Right lobe of liver (tissue), 6 donors: ENCODE measurements at regions not wholly inside any gene's neighbourhood (a gene's known extent, or its start where the extent isn't known, plus 50 kb on each side); places are given as distances from the start of the nearest gene placed in this dataset.

ENCODE experiments used
- ATAC-seq, 4 donors: fragments of 200-7000 bp; cut with Tn5 transposase; one replicate each; pipeline ENCODE4 v1.9.1; 2020; ENCODE audit warnings: mild to moderate bottlenecking in 4 of 4, moderate library complexity in 4 of 4
- DNase-seq, 3 donors: peaks; one replicate each; pipeline ENCODE4 v3.0.0-alpha.2; 2020
- H3K27ac ChIP-seq, 3 donors: fragments of 200-600 bp; one replicate each; pipeline ENCODE4 v1.8.0; 2022
- H3K27me3 ChIP-seq, 2 donors: fragments of 200-600 bp; one replicate each; pipeline ENCODE4 v1.8.0; 2022
- H3K36me3 ChIP-seq, 4 donors: fragments of 200-600 bp; sonication (generic) in 1 of 4; one replicate each; pipeline versions ENCODE4 v1.5.1 to v1.8.0; 2017 to 2022; ENCODE audit warnings: control low read depth in 1 of 4
- H3K4me1 ChIP-seq, 4 donors: fragments of 200-600 bp; sonication (generic) in 1 of 4; one replicate each; pipeline versions ENCODE4 v1.5.1 to v1.8.0; 2017 to 2022; ENCODE audit warnings: control low read depth in 1 of 4
- H3K4me3 ChIP-seq, 3 donors: fragments of 200-600 bp; one replicate each; pipeline ENCODE4 v1.8.0; 2022
- H3K9me3 ChIP-seq, 4 donors: fragments of 200-600 bp; sonication (generic) in 1 of 4; one replicate each; pipeline versions ENCODE4 v1.5.1 to v1.8.0; 2017 to 2022; ENCODE audit warnings: control low read depth in 1 of 4
- CTCF ChIP-seq, 4 donors: fragments of 200-600 bp in 3 of 4; fragments of 450-650 bp in 1 of 4; IDR thresholded peaks; one replicate each; pipeline versions ENCODE4 v1.5.1 to v1.8.0; 2016 to 2022; ENCODE audit warnings: antibody characterized with exemption in 4 of 4, mild to moderate bottlenecking in 2 of 4
- POLR2A ChIP-seq: fragments of 450-650 bp; IDR thresholded peaks from one replicate; pipeline ENCODE4 v1.6.1; 2017; ENCODE audit warnings: antibody characterized with exemption, mild to moderate bottlenecking
- WGBS: methylation state at CpG from one replicate; pipeline ENCODE4 v1.1.6; 2018; ENCODE audit warnings: low coverage, low lambda C conversion rate; ENCODE audit not compliant: insufficient coverage; ENCODE audit errors: missing lambda C conversion rate; 5-methylcytosine and 5-hydroxymethylcytosine counted together
- intact Hi-C, 2 donors: fragments of 100-400 bp; cut with DNase I; formaldehyde crosslinking; loops; one replicate each; pipeline versions ENCODE4 v1.11.2 to v1.14.1; 2022
- donor health status: DM: no; HTN: yes; CAD: no.
- donor health status: DM: no; HTN: no; CAD: no.
- donor health status: DM: no; HTN: no; CAD: no.
- donor health status: DM: no; HTN: yes; CAD: no.
- donor health status: DM: no; HTN: yes; CAD: no.

- 27% methylated on average over 3 of the region's 3 CpGs for WGBS
- Histone ChIP-seq H3K4me3 (no peak overlapping the region), H3K27ac (no peak overlapping the region), H3K36me3 (no peaks in the 10 kb centered on the region), H3K4me1 (no peaks in the 10 kb centered on the region), H3K27me3 (no peaks in the 10 kb centered on the region), H3K9me3 (no peaks in the 10 kb centered on the region)
- intact Hi-C loops: no loop called here
- no peak for ATAC-seq
- TF ChIP-seq POLR2A (no peak), CTCF (IDR thresholded peaks at IDR 0.05) (no peak)
- DNase-seq: no peak
Observed at GRCh38 chr9:82170866-82171265, 182.3 kb downstream of the SPATA31D1 start.

GRCh38 chr9:82171271-82171670 is 182.7 kb downstream of the SPATA31D1 start:
- ATAC-seq (no peak), DNase-seq (no peak)
- intact Hi-C loops: no loop called here
- H3K4me3 ChIP-seq: no peak overlapping the region
- no peak overlapping the region for H3K27ac ChIP-seq
- TF ChIP-seq POLR2A: no peak
- TF ChIP-seq CTCF (IDR thresholded peaks at IDR 0.05): no peak
- no peaks in the 10 kb centered on the region for H3K4me1 ChIP-seq
- 71% methylated on average over 3 of the region's 3 CpGs for WGBS
- H3K27me3 ChIP-seq: no peaks in the 10 kb centered on the region
- no peaks in the 10 kb centered on the region for H3K9me3 ChIP-seq
- H3K36me3 ChIP-seq: no peaks in the 10 kb centered on the region

- H3K27me3 ChIP-seq: no peaks in the 10 kb centered on the region
- no peaks in the 10 kb centered on the region for H3K9me3 ChIP-seq
- TF ChIP-seq CTCF (IDR thresholded peaks at IDR 0.05): no peak
- no peak for TF ChIP-seq POLR2A
- no peak for DNase-seq
- no peak for ATAC-seq
- no peak overlapping the region for H3K27ac ChIP-seq
- H3K4me1 ChIP-seq: no peaks in the 10 kb centered on the region
- intact Hi-C loops: no loop called here
- H3K4me3 ChIP-seq: no peak overlapping the region
- WGBS: 80% methylated on average over 1 of the region's 1 CpG
- H3K36me3 ChIP-seq: no peaks in the 10 kb centered on the region
Observed at GRCh38 chr9:82180711-82181110, 192.1 kb downstream of the SPATA31D1 start.

GRCh38 chr9:82183181-82183860 is 194.7 kb downstream of the SPATA31D1 start:
- no peaks in the 10 kb centered on the region for H3K36me3 ChIP-seq
- TF ChIP-seq CTCF (IDR thresholded peaks at IDR 0.05): no peak
- TF ChIP-seq POLR2A: no peak
- H3K4me1 ChIP-seq: no peaks in the 10 kb centered on the region
- intact Hi-C loops: no loop called here
- H3K27ac ChIP-seq: no peak overlapping the region
- H3K27me3 ChIP-seq: no peaks in the 10 kb centered on the region
- ATAC-seq: no peak
- no peaks in the 10 kb centered on the region for H3K9me3 ChIP-seq
- DNase-seq: no peak
- H3K4me3 ChIP-seq: no peak overlapping the region

- intact Hi-C loops: no loop called here
- no peak overlapping the region for H3K27ac ChIP-seq
- WGBS: 53% methylated on average over 3 of the region's 3 CpGs
- DNase-seq (no peak), ATAC-seq (no peak)
- no peak overlapping the region for H3K4me3 ChIP-seq
- H3K9me3 ChIP-seq: no peaks in the 10 kb centered on the region
- H3K27me3 ChIP-seq: no peaks in the 10 kb centered on the region
- no peaks in the 10 kb centered on the region for H3K36me3 ChIP-seq
- H3K4me1 ChIP-seq: no peaks in the 10 kb centered on the region
- TF ChIP-seq POLR2A (no peak), CTCF (IDR thresholded peaks at IDR 0.05) (no peak)
Observed at GRCh38 chr9:82184524-82184923, 196.0 kb downstream of the SPATA31D1 start.
